Fibroblast of mammary gland (primary cell): ENCODE measurements at regions not wholly inside any gene's neighbourhood (a gene's known extent, or its start where the extent isn't known, plus 50 kb on each side); places are given as distances from the start of the nearest gene placed in this dataset.

ENCODE experiments used
- DNase-seq: peaks from one replicate; pipeline ENCODE4 v3.0.0-alpha.2; 2010; ENCODE audit warnings: low read depth
- H3K4me3 ChIP-seq: 2 replicates; pipeline ENCODE4 v1.5.1; 2011; ENCODE audit warnings: low read depth, mild to moderate bottlenecking, low read length, moderate library complexity; ENCODE audit not compliant: control insufficient read depth
- TF ChIP-seq, protein P1 (sequence below): conservative IDR thresholded peaks from 2 replicates; pipeline ENCODE4 v1.5.1; 2011; ENCODE audit warnings: low read depth, low read length, inconsistent platforms; ENCODE audit not compliant: control insufficient read depth, insufficient read depth

DNA sequence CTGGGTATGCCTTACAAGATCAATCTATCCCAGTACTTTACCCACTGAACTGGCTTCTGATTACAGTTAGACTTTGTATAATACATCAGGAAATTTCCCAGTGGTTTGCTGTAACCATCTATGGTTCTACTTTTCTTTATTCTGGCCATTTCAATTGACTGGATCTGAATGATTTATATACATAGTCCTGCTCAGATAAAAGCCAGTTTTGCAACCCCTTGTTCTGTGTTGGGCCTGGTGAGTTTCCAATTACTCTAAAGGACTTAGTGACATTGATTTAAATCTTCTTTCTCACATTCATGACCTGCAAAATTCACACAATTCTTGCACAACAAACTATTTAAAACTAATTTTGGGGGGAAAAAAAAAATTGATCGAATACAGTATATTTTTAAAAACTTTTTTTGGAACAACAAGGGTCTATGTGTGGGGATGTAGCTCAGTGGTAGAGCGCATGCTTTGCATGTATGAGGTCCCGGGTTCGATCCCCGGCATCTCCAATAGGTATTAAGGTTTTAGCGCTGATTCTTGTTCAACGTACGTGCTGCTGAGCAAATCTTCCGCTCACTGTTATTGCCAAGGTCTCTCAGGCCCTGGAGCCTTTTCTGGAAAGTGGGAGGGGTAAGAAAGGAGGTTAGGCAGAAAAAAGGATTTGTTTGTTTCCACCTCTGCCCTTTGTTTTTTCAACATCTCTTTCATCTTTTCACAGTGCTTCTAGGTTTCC, 117.5 kb downstream of the GPX5 start:
- H3K4me3 ChIP-seq = no peak overlapping the region
- TF ChIP-seq, protein P1, sequence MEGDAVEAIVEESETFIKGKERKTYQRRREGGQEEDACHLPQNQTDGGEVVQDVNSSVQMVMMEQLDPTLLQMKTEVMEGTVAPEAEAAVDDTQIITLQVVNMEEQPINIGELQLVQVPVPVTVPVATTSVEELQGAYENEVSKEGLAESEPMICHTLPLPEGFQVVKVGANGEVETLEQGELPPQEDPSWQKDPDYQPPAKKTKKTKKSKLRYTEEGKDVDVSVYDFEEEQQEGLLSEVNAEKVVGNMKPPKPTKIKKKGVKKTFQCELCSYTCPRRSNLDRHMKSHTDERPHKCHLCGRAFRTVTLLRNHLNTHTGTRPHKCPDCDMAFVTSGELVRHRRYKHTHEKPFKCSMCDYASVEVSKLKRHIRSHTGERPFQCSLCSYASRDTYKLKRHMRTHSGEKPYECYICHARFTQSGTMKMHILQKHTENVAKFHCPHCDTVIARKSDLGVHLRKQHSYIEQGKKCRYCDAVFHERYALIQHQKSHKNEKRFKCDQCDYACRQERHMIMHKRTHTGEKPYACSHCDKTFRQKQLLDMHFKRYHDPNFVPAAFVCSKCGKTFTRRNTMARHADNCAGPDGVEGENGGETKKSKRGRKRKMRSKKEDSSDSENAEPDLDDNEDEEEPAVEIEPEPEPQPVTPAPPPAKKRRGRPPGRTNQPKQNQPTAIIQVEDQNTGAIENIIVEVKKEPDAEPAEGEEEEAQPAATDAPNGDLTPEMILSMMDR = no peak
- DNase-seq = peak; percentile 88

- DNase-seq = no peak
- TF ChIP-seq, protein P1 = no peak
Observed at GRCh38 chr6:28646650-28647049, 121.0 kb downstream of the GPX5 start.

DNA sequence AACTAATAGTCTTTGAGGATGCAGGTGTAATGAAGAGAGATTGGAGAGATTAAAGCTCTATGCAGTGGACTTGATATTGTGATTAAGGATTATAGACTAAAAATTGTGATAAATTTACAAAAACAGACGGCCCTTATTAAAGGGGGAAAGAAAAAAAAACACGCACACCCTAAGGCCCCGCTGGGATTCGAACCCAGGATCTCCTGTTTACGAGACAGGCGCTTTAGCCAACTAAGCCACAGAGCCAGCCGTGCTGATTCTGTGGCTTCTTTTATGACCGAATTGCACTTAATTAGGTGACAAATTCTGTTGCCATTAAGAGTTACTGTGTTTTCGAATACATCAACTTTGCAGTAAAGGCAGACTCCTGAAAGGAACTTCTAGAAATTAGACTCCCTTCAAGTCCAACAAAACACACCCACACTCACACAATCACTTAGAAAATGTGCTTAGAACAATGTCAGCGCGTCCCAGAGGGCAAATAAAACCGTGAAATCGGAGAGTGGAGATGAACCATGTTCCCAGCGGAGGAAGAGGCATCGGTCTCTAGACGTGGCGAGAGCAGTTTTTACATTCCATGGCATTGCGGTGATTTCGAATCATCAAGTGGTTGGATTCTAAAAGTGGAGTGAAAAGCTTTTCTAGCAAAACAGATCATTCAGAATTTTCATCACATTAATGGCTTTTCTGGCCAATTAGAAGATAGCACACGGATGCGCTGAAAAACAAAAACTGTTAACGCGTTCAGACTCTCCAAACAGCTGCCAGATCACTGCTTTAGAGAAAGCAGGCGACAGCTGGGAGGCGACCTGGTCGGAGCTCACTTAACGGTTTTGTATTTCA, 122.6 kb downstream of the GPX5 start:
- peak overlapping the region; percentile 77 for H3K4me3 ChIP-seq
- TF ChIP-seq, protein P1 = no peak
- DNase-seq = peak; percentile 83

More at GRCh38 chr6:28646650-28647049, 121.0 kb downstream of the GPX5 start:
- H3K4me3 ChIP-seq = no peak overlapping the region

GRCh38 chr6:28648878-28649375, 123.2 kb downstream of the GPX5 start:
- peak; percentile 29 for DNase-seq
- H3K4me3 ChIP-seq = peak overlapping the region; percentile 77
- TF ChIP-seq, protein P1 = no peak

- TF ChIP-seq, protein P1 = no peak
- H3K4me3 ChIP-seq = no peak overlapping the region
- peak; percentile 13 for DNase-seq
Observed at GRCh38 chr6:28651161-28651560, 125.5 kb downstream of the GPX5 start.

GRCh38 chr6:28653876-28654275, 128.2 kb downstream of the GPX5 start:
- H3K4me3 ChIP-seq = no peak overlapping the region
- no peak for DNase-seq
- TF ChIP-seq, protein P1 = no peak
